GM23338 (cell line): ENCODE measurements at regions not wholly inside any gene's neighbourhood (a gene's known extent, or its start where the extent isn't known, plus 50 kb on each side); places are given as distances from the start of the nearest gene placed in this dataset.

Experiments
- ATAC-seq: fragments of 200-7000 bp; cut with Tn5 transposase; 3 replicates; pipeline ENCODE4 v1.9.1; 2020
- DNase-seq: peaks from one replicate; pipeline ENCODE4 v3.0.0-alpha.2; 2015; ENCODE audit warnings: low spot score
- H2AFZ ChIP-seq: fragments of 200-600 bp; sonication (generic); 2 replicates; pipeline ENCODE4 v1.8.0; 2016; ENCODE audit warnings: antibody characterized with exemption, mild to moderate bottlenecking, moderate library complexity
- H3F3A ChIP-seq: fragments of 200-600 bp; sonication (generic); replicated peaks from 2 replicates; pipeline ENCODE4 v1.8.0; 2017; ENCODE audit warnings: antibody characterized with exemption, mixed run types, low read depth
- H3K27ac ChIP-seq: fragments of 200-600 bp; sonication (generic); 2 replicates; pipeline ENCODE4 v1.6.1; 2016; ENCODE audit warnings: low read depth
- H3K27me3 ChIP-seq: fragments of 200-600 bp; sonication (generic); 2 replicates; pipeline ENCODE4 v1.8.0; 2016; ENCODE audit warnings: mild to moderate bottlenecking, mixed run types, moderate library complexity; ENCODE audit not compliant: insufficient read depth
- H3K36me3 ChIP-seq: fragments of 200-600 bp; sonication (generic); 2 replicates; pipeline ENCODE4 v1.8.0; 2016; ENCODE audit warnings: mild to moderate bottlenecking; ENCODE audit not compliant: insufficient read depth
- H3K4me1 ChIP-seq: fragments of 200-600 bp; sonication (generic); 2 replicates; pipeline ENCODE4 v1.8.0; 2016; ENCODE audit warnings: mild to moderate bottlenecking, moderate library complexity; ENCODE audit not compliant: insufficient read depth
- H3K4me2 ChIP-seq: fragments of 200-600 bp; sonication (generic); 2 replicates; pipeline ENCODE4 v1.7.1; 2017; ENCODE audit warnings: mixed run types
- H3K4me3 ChIP-seq: fragments of 200-600 bp; sonication (generic); 2 replicates; pipeline ENCODE4 v1.6.1; 2016; ENCODE audit warnings: mixed run types
- H3K79me2 ChIP-seq: fragments of 200-600 bp; sonication (generic); replicated peaks from 2 replicates; pipeline ENCODE4 v1.8.0; 2017; ENCODE audit warnings: mild to moderate bottlenecking; ENCODE audit not compliant: insufficient read depth
- H3K9me2 ChIP-seq: fragments of 200-600 bp; sonication (generic); 2 replicates; pipeline ENCODE4 v1.8.0; 2017; ENCODE audit not compliant: insufficient read depth
- H4K20me1 ChIP-seq: fragments of 200-600 bp; sonication (generic); replicated peaks from 2 replicates; pipeline ENCODE4 v1.8.0; 2017; ENCODE audit warnings: mild to moderate bottlenecking; ENCODE audit not compliant: insufficient read depth
- H3K27ac Mint-ChIP-seq: 2 replicates; pipeline ENCODE4 v1.8.0; 2020; ENCODE audit warnings: inconsistent platforms, mild to moderate bottlenecking, moderate library complexity, mixed read lengths
- H3K27me3 Mint-ChIP-seq: 3 replicates; pipeline ENCODE4 v1.8.0; 2022; ENCODE audit warnings: low read depth, mild to moderate bottlenecking, moderate library complexity, mixed read lengths, inconsistent platforms; ENCODE audit not compliant: insufficient read depth, poor library complexity
- H3K36me3 Mint-ChIP-seq: 3 replicates; pipeline ENCODE4 v1.8.0; 2021; ENCODE audit warnings: low read depth, mild to moderate bottlenecking, inconsistent platforms, moderate library complexity, mixed read lengths
- H3K4me1 Mint-ChIP-seq: 3 replicates; pipeline ENCODE4 v1.8.0; 2020; ENCODE audit warnings: mild to moderate bottlenecking, inconsistent platforms, mixed read lengths
- H3K4me3 Mint-ChIP-seq: 3 replicates; pipeline ENCODE4 v1.8.0; 2021; ENCODE audit warnings: moderate library complexity, mild to moderate bottlenecking, inconsistent platforms, mixed read lengths
- H3K9me3 Mint-ChIP-seq: 3 replicates; pipeline ENCODE4 v1.8.0; 2020; ENCODE audit warnings: moderate library complexity, mild to moderate bottlenecking, inconsistent platforms, mixed read lengths
- ETS1 ChIP-seq: IDR thresholded peaks from 2 replicates; pipeline ENCODE4 v1.6.1; 2016; ENCODE audit warnings: antibody characterized with exemption
- EZH2phosphoT487 ChIP-seq: fragments of 200-600 bp; sonication (generic); IDR thresholded peaks from one replicate; pipeline ENCODE4 v1.8.1; 2018; ENCODE audit warnings: antibody characterized with exemption; ENCODE audit not compliant: unreplicated experiment
- NANOG ChIP-seq: IDR thresholded peaks from 2 replicates; pipeline ENCODE4 v1.6.1; 2016; ENCODE audit warnings: antibody characterized with exemption, borderline replicate concordance
- REST ChIP-seq: IDR thresholded peaks from one replicate; pipeline ENCODE4 v1.6.1; 2018; ENCODE audit warnings: antibody characterized with exemption; ENCODE audit not compliant: unreplicated experiment
- STAT1 ChIP-seq: IDR thresholded peaks from one replicate; pipeline ENCODE4 v1.6.1; 2016; ENCODE audit warnings: antibody characterized with exemption; ENCODE audit not compliant: unreplicated experiment
- ZNF114 ChIP-seq: fragments of 250-450 bp; sonication (Bioruptor Pico); IDR thresholded peaks from 2 replicates; pipeline ENCODE4 v1.5.0; 2020; ENCODE audit warnings: mild to moderate bottlenecking, moderate library complexity
- ZNF331 ChIP-seq: fragments of 250-450 bp; sonication (Bioruptor Pico); IDR thresholded peaks from 2 replicates; pipeline ENCODE4 v1.5.0; 2020; ENCODE audit warnings: low read depth, mild to moderate bottlenecking, moderate library complexity
- TF ChIP-seq, protein P1 (sequence below): fragments of 250-450 bp; sonication (Bioruptor Pico); IDR thresholded peaks from 2 replicates; pipeline ENCODE4 v1.5.0; 2020; ENCODE audit warnings: mild to moderate bottlenecking, moderate library complexity

- Histone ChIP-seq H3K4me2 (no peak overlapping the region), H3K4me1 (no peaks in the 10 kb centered on the region), H3K9me2 (peaks cover 7% of the 10 kb centered on the region; the same call in 1 of the 2 replicates), H4K20me1 (no peaks in the 10 kb centered on the region), H3K27ac (no peak overlapping the region), H3F3A (0 out of 2 replicates have a peak, but pooled peaks cover 4% of the 10 kb centered on the region), H3K27me3 (no peaks in the 10 kb centered on the region), H3K79me2 (no peaks in the 10 kb centered on the region), H3K4me3 (no peak overlapping the region), H3K36me3 (no peaks in the 10 kb centered on the region), H2AFZ (peak overlapping the region; percentile 34; the same call in 1 of the 2 replicates)
- ATAC-seq, result no peak
- H3K36me3 Mint-ChIP-seq, result no peaks in the 10 kb centered on the region
- no peak overlapping the region for H3K27ac Mint-ChIP-seq
- TF ChIP-seq STAT1 (no peak), ZNF331 (CRISPR knock-in tag) (no peak), ZNF114 (CRISPR knock-in tag) (no peak)
- H3K9me3 Mint-ChIP-seq, result no peaks in the 10 kb centered on the region
- H3K27me3 Mint-ChIP-seq, result peaks cover 2% of the 10 kb centered on the region
- H3K4me3 Mint-ChIP-seq, result no peak overlapping the region
- DNase-seq, result no peak
- H3K4me1 Mint-ChIP-seq, result no peaks in the 10 kb centered on the region
These were observed 209.2 kb downstream of the MYCN start for GRCh38 chr2:16149349-16150243.

- ATAC-seq, result no peak
- Mint-ChIP-seq H3K9me3 (no peaks in the 10 kb centered on the region), H3K4me1 (no peaks in the 10 kb centered on the region), H3K36me3 (no peaks in the 10 kb centered on the region), H3K27ac (no peak overlapping the region), H3K4me3 (no peak overlapping the region), H3K27me3 (peaks cover 2% of the 10 kb centered on the region)
- Histone ChIP-seq H3K79me2 (no peaks in the 10 kb centered on the region), H3K36me3 (no peaks in the 10 kb centered on the region), H3K4me3 (no peak overlapping the region), H3K27ac (no peak overlapping the region), H3K4me2 (no peak overlapping the region), H4K20me1 (no peaks in the 10 kb centered on the region), H3K4me1 (no peaks in the 10 kb centered on the region), H3F3A (0 out of 2 replicates have a peak, but pooled peaks cover 4% of the 10 kb centered on the region), H3K9me2 (peaks cover 7% of the 10 kb centered on the region; the same call in 1 of the 2 replicates), H3K27me3 (no peaks in the 10 kb centered on the region), H2AFZ (peak overlapping the region; percentile 34; the same call in 1 of the 2 replicates)
- DNase-seq, result no peak
- TF ChIP-seq ETS1 (no peak), STAT1 (no peak), EZH2phosphoT487 (no peak), REST (no peak), NANOG (no peak)
- TF ChIP-seq, protein P1, sequence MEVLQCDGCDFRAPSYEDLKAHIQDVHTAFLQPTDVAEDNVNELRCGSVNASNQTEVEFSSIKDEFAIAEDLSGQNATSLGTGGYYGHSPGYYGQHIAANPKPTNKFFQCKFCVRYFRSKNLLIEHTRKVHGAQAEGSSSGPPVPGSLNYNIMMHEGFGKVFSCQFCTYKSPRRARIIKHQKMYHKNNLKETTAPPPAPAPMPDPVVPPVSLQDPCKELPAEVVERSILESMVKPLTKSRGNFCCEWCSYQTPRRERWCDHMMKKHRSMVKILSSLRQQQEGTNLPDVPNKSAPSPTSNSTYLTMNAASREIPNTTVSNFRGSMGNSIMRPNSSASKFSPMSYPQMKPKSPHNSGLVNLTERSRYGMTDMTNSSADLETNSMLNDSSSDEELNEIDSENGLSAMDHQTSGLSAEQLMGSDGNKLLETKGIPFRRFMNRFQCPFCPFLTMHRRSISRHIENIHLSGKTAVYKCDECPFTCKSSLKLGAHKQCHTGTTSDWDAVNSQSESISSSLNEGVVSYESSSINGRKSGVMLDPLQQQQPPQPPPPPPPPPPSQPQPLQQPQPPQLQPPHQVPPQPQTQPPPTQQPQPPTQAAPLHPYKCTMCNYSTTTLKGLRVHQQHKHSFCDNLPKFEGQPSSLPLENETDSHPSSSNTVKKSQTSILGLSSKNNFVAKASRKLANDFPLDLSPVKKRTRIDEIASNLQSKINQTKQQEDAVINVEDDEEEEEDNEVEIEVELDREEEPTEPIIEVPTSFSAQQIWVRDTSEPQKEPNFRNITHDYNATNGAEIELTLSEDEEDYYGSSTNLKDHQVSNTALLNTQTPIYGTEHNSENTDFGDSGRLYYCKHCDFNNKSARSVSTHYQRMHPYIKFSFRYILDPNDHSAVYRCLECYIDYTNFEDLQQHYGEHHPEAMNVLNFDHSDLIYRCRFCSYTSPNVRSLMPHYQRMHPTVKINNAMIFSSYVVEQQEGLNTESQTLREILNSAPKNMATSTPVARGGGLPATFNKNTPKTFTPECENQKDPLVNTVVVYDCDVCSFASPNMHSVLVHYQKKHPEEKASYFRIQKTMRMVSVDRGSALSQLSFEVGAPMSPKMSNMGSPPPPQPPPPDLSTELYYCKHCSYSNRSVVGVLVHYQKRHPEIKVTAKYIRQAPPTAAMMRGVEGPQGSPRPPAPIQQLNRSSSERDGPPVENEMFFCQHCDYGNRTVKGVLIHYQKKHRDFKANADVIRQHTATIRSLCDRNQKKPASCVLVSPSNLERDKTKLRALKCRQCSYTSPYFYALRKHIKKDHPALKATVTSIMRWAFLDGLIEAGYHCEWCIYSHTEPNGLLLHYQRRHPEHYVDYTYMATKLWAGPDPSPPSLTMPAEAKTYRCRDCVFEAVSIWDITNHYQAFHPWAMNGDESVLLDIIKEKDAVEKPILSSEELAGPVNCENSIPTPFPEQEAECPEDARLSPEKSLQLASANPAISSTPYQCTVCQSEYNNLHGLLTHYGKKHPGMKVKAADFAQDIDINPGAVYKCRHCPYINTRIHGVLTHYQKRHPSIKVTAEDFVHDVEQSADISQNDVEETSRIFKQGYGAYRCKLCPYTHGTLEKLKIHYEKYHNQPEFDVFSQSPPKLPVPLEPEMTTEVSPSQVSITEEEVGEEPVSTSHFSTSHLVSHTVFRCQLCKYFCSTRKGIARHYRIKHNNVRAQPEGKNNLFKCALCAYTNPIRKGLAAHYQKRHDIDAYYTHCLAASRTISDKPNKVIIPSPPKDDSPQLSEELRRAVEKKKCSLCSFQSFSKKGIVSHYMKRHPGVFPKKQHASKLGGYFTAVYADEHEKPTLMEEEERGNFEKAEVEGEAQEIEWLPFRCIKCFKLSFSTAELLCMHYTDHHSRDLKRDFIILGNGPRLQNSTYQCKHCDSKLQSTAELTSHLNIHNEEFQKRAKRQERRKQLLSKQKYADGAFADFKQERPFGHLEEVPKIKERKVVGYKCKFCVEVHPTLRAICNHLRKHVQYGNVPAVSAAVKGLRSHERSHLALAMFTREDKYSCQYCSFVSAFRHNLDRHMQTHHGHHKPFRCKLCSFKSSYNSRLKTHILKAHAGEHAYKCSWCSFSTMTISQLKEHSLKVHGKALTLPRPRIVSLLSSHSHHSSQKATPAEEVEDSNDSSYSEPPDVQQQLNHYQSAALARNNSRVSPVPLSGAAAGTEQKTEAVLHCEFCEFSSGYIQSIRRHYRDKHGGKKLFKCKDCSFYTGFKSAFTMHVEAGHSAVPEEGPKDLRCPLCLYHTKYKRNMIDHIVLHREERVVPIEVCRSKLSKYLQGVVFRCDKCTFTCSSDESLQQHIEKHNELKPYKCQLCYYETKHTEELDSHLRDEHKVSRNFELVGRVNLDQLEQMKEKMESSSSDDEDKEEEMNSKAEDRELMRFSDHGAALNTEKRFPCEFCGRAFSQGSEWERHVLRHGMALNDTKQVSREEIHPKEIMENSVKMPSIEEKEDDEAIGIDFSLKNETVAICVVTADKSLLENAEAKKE (CRISPR knock-in tag), result no peak
These were observed 208.4 kb downstream of the MYCN start for GRCh38 chr2:16148632-16149348.
